Mucosa of descending colon (tissue), 3 donors: ENCODE measurements at regions not wholly inside any gene's neighbourhood (a gene's known extent, or its start where the extent isn't known, plus 50 kb on each side); places are given as distances from the start of the nearest gene placed in this dataset.

Source experiments
- ATAC-seq: fragments of 200-7000 bp; cut with Tn5 transposase; one replicate; pipeline ENCODE4 v1.9.1; 2020; ENCODE audit warnings: mild to moderate bottlenecking, moderate library complexity
- DNase-seq, 3 donors: peaks; one replicate each; pipeline ENCODE4 v3.0.0-alpha.2; 2020
- H3K36me3 ChIP-seq: fragments of 200-600 bp; one replicate; pipeline ENCODE4 v1.8.0; 2021; ENCODE audit warnings: low read depth, mild to moderate bottlenecking
- H3K4me1 ChIP-seq: fragments of 200-600 bp; one replicate; pipeline ENCODE4 v1.8.0; 2021; ENCODE audit warnings: low read depth, mild to moderate bottlenecking
- H3K4me3 ChIP-seq: fragments of 200-600 bp; one replicate; pipeline ENCODE4 v1.8.0; 2021; ENCODE audit warnings: mild to moderate bottlenecking
- H3K9me3 ChIP-seq: fragments of 200-600 bp; one replicate; pipeline ENCODE4 v1.8.0; 2021; ENCODE audit warnings: mild to moderate bottlenecking
- CTCF ChIP-seq: fragments of 200-600 bp; IDR thresholded peaks from one replicate; pipeline ENCODE4 v1.8.0; 2022; ENCODE audit warnings: antibody characterized with exemption, mild to moderate bottlenecking
- intact Hi-C, 2 donors: fragments of 100-400 bp; cut with DNase I in 1 of 2; cut with micrococcal nuclease in 1 of 2; formaldehyde crosslinking; loops; one replicate each; pipeline versions ENCODE4 v1.11.0 to v1.11.1; 2022; cut with DNase I, micrococcal nuclease
- donor health status: DM: no; HTN: no; CAD: no; lungs with moderate emphysema.
- donor health status: DM: no; HTN: no; CAD: no.
- donor health status: DM: no; HTN: yes; CAD: no.

GRCh38 chr1:22286491-22286890, 143.6 kb upstream of the WNT4 start:
- H3K36me3 ChIP-seq, result no peaks in the 10 kb centered on the region
- no peaks in the 10 kb centered on the region for H3K4me1 ChIP-seq
- intact Hi-C loops, result no loop called here
- no peak for DNase-seq
- no peak for TF ChIP-seq CTCF
- H3K4me3 ChIP-seq, result no peak overlapping the region
- no peak for ATAC-seq
- no peaks in the 10 kb centered on the region for H3K9me3 ChIP-seq

- H3K36me3 ChIP-seq, result no peaks in the 10 kb centered on the region
- intact Hi-C loops, result no loop called here
- no peaks in the 10 kb centered on the region for H3K4me1 ChIP-seq
- ATAC-seq (no peak), DNase-seq (no peak)
- TF ChIP-seq CTCF, result no peak
- H3K9me3 ChIP-seq, result no peaks in the 10 kb centered on the region
- H3K4me3 ChIP-seq, result no peak overlapping the region
Observed at GRCh38 chr1:22287273-22287672, 144.4 kb upstream of the WNT4 start.

GRCh38 chr1:22287946-22288520, 145.1 kb upstream of the WNT4 start:
- H3K9me3 ChIP-seq, result no peaks in the 10 kb centered on the region
- H3K4me1 ChIP-seq, result no peaks in the 10 kb centered on the region
- ATAC-seq (no peak), DNase-seq (no peak)
- H3K36me3 ChIP-seq, result no peaks in the 10 kb centered on the region
- intact Hi-C loops, result no loop called here
- no peak for TF ChIP-seq CTCF
- no peak overlapping the region for H3K4me3 ChIP-seq

- ATAC-seq (no peak), DNase-seq (no peak)
- no peak for TF ChIP-seq CTCF
- intact Hi-C loops, result no loop called here
- H3K4me3 ChIP-seq, result no peak overlapping the region
- no peaks in the 10 kb centered on the region for H3K36me3 ChIP-seq
- no peaks in the 10 kb centered on the region for H3K4me1 ChIP-seq
- H3K9me3 ChIP-seq, result no peaks in the 10 kb centered on the region
Observed at GRCh38 chr1:22288593-22289241, 145.8 kb upstream of the WNT4 start.

- no peak for DNase-seq
- no peak for ATAC-seq
- H3K4me1 ChIP-seq, result no peaks in the 10 kb centered on the region
- H3K9me3 ChIP-seq, result no peaks in the 10 kb centered on the region
- TF ChIP-seq CTCF, result no peak
- no peak overlapping the region for H3K4me3 ChIP-seq
- intact Hi-C loops, result no loop called here
- no peaks in the 10 kb centered on the region for H3K36me3 ChIP-seq
Observed at GRCh38 chr1:22289307-22289995, 146.6 kb upstream of the WNT4 start.
